ENCODE measurements at regions not wholly inside any gene's neighbourhood (a gene's known extent, or its start where the extent isn't known, plus 50 kb on each side); places are given as distances from the start of the nearest gene placed in this dataset.

GRCh38 chr17:34763728-34764665 lies 184.6 kb downstream of the TMEM132E start:
- DNase-seq (ENCODE audit: low read depth) = peak; percentile 10
- no peak overlapping the region for H3K4me3 ChIP-seq (ENCODE audit: control insufficient read depth, low read depth, low read length)
- no peak for TF ChIP-seq CTCF (conservative IDR thresholded peaks at IDR 0.05; ENCODE audit: control insufficient read depth, insufficient read depth, low read depth, low read length)

- H3K4me3 ChIP-seq (ENCODE audit: control insufficient read depth, low read depth, low read length) = no peak overlapping the region
- no peak for TF ChIP-seq CTCF (conservative IDR thresholded peaks at IDR 0.05; ENCODE audit: control insufficient read depth, insufficient read depth, low read depth, low read length)
- no peak for DNase-seq (ENCODE audit: low read depth)
Observed at GRCh38 chr17:34762078-34762477, 182.7 kb downstream of the TMEM132E start.

- TF ChIP-seq CTCF (conservative IDR thresholded peaks at IDR 0.05; ENCODE audit: control insufficient read depth, insufficient read depth, low read depth, low read length) = no peak
- no peak for DNase-seq (ENCODE audit: low read depth)
Observed at GRCh38 chr17:34761646-34762045, 182.3 kb downstream of the TMEM132E start.

GRCh38 chr17:34760931-34761495 lies 181.6 kb downstream of the TMEM132E start:
- no peak for TF ChIP-seq CTCF (conservative IDR thresholded peaks at IDR 0.05; ENCODE audit: control insufficient read depth, insufficient read depth, low read depth, low read length)
- DNase-seq (ENCODE audit: low read depth) = no peak
- no peak overlapping the region for H3K4me3 ChIP-seq (ENCODE audit: control insufficient read depth, low read depth, low read length)

More at GRCh38 chr17:34761646-34762045, 182.3 kb downstream of the TMEM132E start:
- no peak overlapping the region for H3K4me3 ChIP-seq (ENCODE audit: control insufficient read depth, low read depth, low read length)

- no peak overlapping the region for H3K4me3 ChIP-seq (ENCODE audit: control insufficient read depth, low read depth, low read length)
- no peak for DNase-seq (ENCODE audit: low read depth)
- TF ChIP-seq CTCF (conservative IDR thresholded peaks at IDR 0.05; ENCODE audit: control insufficient read depth, insufficient read depth, low read depth, low read length) = no peak
Observed at GRCh38 chr17:34758718-34759117, 179.3 kb downstream of the TMEM132E start.

GRCh38 chr17:34758316-34758715 lies 178.9 kb downstream of the TMEM132E start:
- no peak for DNase-seq (ENCODE audit: low read depth)

More at GRCh38 chr17:34758316-34758715, 178.9 kb downstream of the TMEM132E start:
- no peak for TF ChIP-seq CTCF (conservative IDR thresholded peaks at IDR 0.05; ENCODE audit: control insufficient read depth, insufficient read depth, low read depth, low read length)
- no peak overlapping the region for H3K4me3 ChIP-seq (ENCODE audit: control insufficient read depth, low read depth, low read length)

All from fibroblast of mammary gland (primary cell).